ENCODE measurements at regions not wholly inside any gene's neighbourhood (a gene's known extent, or its start where the extent isn't known, plus 50 kb on each side); places are given as distances from the start of the nearest gene placed in this dataset.

DNA sequence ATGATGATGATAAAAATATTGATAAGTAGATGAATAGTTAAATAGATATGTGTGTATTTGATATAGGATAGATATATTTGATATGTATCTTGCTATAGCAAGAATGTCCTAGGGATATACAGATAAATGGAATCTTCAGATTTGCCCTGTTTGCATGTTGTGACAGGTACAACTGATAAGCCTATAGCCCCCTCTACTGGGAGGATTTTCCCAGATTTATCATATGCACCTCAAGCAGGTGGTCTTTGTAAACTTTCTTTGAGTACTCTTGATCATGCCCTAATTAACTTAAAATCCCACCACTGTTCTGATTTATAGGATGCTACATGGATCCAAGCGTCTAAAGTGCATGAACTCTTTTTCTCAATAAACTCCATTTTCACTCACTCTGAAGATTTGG lies 1050.7 kb downstream of the SORCS3 start:
- Histone ChIP-seq H3K27ac (no peak overlapping the region), H3K4me3 (no peak overlapping the region), H3K36me3 (no peaks in the 10 kb centered on the region), H3K4me1 (no peaks in the 10 kb centered on the region), H3K27me3 (no peaks in the 10 kb centered on the region), H3K9me3 (no peaks in the 10 kb centered on the region)
- intact Hi-C loops (cut with DNase I) = no loop called here
- TF ChIP-seq, protein P1, sequence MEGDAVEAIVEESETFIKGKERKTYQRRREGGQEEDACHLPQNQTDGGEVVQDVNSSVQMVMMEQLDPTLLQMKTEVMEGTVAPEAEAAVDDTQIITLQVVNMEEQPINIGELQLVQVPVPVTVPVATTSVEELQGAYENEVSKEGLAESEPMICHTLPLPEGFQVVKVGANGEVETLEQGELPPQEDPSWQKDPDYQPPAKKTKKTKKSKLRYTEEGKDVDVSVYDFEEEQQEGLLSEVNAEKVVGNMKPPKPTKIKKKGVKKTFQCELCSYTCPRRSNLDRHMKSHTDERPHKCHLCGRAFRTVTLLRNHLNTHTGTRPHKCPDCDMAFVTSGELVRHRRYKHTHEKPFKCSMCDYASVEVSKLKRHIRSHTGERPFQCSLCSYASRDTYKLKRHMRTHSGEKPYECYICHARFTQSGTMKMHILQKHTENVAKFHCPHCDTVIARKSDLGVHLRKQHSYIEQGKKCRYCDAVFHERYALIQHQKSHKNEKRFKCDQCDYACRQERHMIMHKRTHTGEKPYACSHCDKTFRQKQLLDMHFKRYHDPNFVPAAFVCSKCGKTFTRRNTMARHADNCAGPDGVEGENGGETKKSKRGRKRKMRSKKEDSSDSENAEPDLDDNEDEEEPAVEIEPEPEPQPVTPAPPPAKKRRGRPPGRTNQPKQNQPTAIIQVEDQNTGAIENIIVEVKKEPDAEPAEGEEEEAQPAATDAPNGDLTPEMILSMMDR (IDR thresholded peaks at IDR 0.05) = no peak
- TF ChIP-seq POLR2AphosphoS5 (IDR thresholded peaks at IDR 0.05; ENCODE audit: insufficient read depth in 1 of 2, low read depth in 1 of 2) (no peak), POLR2A (IDR thresholded peaks at IDR 0.05) (no peak)
- DNase-seq (ENCODE audit: extremely low spot score in 2 of 2) = no peak

DNA sequence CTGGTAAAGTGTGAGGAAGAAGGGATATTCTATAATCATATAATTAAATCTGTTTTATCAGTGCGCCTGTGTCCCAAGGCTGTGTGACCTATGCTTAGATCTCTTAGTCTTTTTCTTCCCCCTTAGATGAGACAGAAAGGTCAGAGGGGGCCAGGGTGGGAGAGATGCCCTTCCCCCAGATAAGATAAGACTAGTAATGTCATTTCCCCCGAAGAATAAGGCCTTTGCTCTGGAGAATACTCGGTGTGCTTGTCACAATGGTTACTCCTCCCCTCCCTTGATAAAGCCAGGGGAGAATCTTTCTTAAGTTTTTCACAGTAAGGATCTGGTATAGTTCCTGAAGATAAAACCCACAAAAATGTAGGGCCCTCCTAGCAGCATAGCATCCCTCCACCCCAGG lies 1041.8 kb downstream of the SORCS3 start:
- TF ChIP-seq, protein P1 (IDR thresholded peaks at IDR 0.05) = no peak
- TF ChIP-seq POLR2A (IDR thresholded peaks at IDR 0.05) (no peak), POLR2AphosphoS5 (IDR thresholded peaks at IDR 0.05; ENCODE audit: insufficient read depth in 1 of 2, low read depth in 1 of 2) (no peak)
- intact Hi-C loops (cut with DNase I) = no loop called here

DNA sequence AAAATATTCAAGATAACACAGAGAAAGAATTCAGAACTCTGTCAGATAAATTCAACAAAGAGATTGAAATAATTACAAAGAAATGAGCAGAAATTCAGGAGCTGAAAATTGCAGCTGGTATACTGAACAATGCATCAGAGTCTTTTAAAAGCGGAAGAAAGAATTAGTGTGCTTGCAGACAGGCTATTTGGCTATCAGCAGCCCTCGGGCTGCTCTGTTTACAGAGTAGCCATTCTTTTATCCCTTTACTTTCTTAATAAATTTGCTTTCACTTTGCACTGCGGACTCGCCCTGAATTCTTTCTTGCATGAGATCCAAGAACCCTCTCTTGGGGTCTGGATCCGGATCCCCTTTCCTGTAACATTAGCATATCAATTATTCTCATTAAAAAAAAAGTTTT lies 1040.0 kb downstream of the SORCS3 start:
- TF ChIP-seq, protein P1 (IDR thresholded peaks at IDR 0.05) = no peak
- no peak for TF ChIP-seq POLR2A (IDR thresholded peaks at IDR 0.05)
- no peak for TF ChIP-seq POLR2AphosphoS5 (IDR thresholded peaks at IDR 0.05; ENCODE audit: insufficient read depth in 1 of 2, low read depth in 1 of 2)
- H3K27ac ChIP-seq = no peak overlapping the region
- no peak overlapping the region for H3K4me3 ChIP-seq
- H3K9me3 ChIP-seq = no peaks in the 10 kb centered on the region
- H3K27me3 ChIP-seq = no peaks in the 10 kb centered on the region
- intact Hi-C loops (cut with DNase I) = no loop called here
- DNase-seq (ENCODE audit: extremely low spot score in 2 of 2) = no peak
- H3K36me3 ChIP-seq = no peaks in the 10 kb centered on the region
- no peaks in the 10 kb centered on the region for H3K4me1 ChIP-seq

More for the DNA sequence above, 1041.8 kb downstream of the SORCS3 start:
- Histone ChIP-seq H3K27ac (no peak overlapping the region), H3K27me3 (no peaks in the 10 kb centered on the region), H3K36me3 (no peaks in the 10 kb centered on the region), H3K9me3 (no peaks in the 10 kb centered on the region), H3K4me1 (no peaks in the 10 kb centered on the region), H3K4me3 (no peak overlapping the region)
- DNase-seq (ENCODE audit: extremely low spot score in 2 of 2) = no peak

DNA sequence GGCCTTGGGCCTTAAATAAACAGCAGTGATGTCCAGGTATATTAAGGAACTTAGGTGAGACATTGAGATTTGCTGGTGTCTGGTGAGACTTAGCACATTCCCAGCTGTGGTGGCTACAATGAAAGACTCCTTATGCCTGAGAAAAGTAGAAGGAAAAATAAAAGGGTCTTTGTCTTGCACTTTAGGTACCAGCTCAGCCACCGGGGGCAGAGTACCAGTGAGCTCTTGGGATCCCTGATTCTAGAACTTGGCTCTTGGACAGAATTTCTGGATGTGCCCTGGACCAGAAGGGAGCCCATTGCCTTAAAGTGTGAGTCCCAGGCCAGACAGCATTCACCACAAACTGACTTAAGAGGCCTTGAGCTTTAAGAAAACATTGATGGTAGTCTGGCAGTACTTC lies 1038.7 kb downstream of the SORCS3 start:
- Histone ChIP-seq H3K27me3 (no peaks in the 10 kb centered on the region), H3K27ac (no peak overlapping the region), H3K9me3 (no peaks in the 10 kb centered on the region), H3K4me3 (no peak overlapping the region), H3K4me1 (no peaks in the 10 kb centered on the region), H3K36me3 (no peaks in the 10 kb centered on the region)
- no peak for TF ChIP-seq POLR2A (IDR thresholded peaks at IDR 0.05)
- TF ChIP-seq POLR2AphosphoS5 (IDR thresholded peaks at IDR 0.05; ENCODE audit: insufficient read depth in 1 of 2, low read depth in 1 of 2) = no peak
- TF ChIP-seq, protein P1 (IDR thresholded peaks at IDR 0.05) = no peak
- intact Hi-C loops (cut with DNase I) = no loop called here
- DNase-seq (ENCODE audit: extremely low spot score in 2 of 2) = no peak

DNA sequence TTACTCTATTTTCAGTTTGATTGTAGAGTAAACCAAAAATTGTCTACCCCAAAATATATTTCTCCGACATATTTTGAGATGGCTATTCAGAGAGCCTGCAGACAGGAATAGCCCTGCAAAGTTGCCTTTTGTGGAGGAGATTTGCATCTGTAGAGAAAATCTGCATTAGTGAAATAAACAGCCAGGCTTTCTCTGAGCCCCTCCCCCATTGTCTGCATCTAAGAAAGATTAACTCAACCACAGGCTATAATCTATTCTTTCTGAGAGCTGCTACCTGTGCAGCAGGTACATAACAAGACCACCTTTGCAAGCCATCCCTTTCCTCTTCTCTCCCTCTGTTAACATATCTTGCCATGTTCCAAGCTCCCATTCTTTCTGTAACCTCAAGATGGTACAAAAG lies 1034.2 kb downstream of the SORCS3 start:
- no peaks in the 10 kb centered on the region for H3K36me3 ChIP-seq
- no peaks in the 10 kb centered on the region for H3K4me1 ChIP-seq
- TF ChIP-seq POLR2A (IDR thresholded peaks at IDR 0.05) (no peak), POLR2AphosphoS5 (IDR thresholded peaks at IDR 0.05; ENCODE audit: insufficient read depth in 1 of 2, low read depth in 1 of 2) (no peak)
- TF ChIP-seq, protein P1 (IDR thresholded peaks at IDR 0.05) = no peak
- H3K4me3 ChIP-seq = no peak overlapping the region
- H3K27ac ChIP-seq = no peak overlapping the region
- DNase-seq (ENCODE audit: extremely low spot score in 2 of 2) = no peak
- intact Hi-C loops (cut with DNase I) = no loop called here
- peaks cover 4% of the 10 kb centered on the region for H3K9me3 ChIP-seq
- H3K27me3 ChIP-seq = no peaks in the 10 kb centered on the region
